Vagina (tissue), 2 donors: ENCODE measurements at regions not wholly inside any gene's neighbourhood (a gene's known extent, or its start where the extent isn't known, plus 50 kb on each side); places are given as distances from the start of the nearest gene placed in this dataset.

Experiments
- DNase-seq, 2 donors: peaks; one replicate each; pipeline ENCODE4 v3.0.0-alpha.2; 2017; ENCODE audit errors: extremely low spot score in 2 of 2
- H3K27ac ChIP-seq: fragments of 200-600 bp; sonication (generic); one replicate; pipeline ENCODE4 v1.5.1; 2019
- H3K27me3 ChIP-seq: fragments of 200-600 bp; sonication (generic); one replicate; pipeline ENCODE4 v1.5.1; 2019
- H3K36me3 ChIP-seq, 2 donors: fragments of 200-600 bp; sonication (generic); one replicate each; pipeline ENCODE4 v1.5.1; 2017 to 2019
- H3K4me1 ChIP-seq: fragments of 200-600 bp; sonication (generic); one replicate; pipeline ENCODE4 v1.5.1; 2019
- H3K4me3 ChIP-seq, 2 donors: fragments of 200-600 bp; sonication (generic); 1 replicate in 1 of 2; 2 replicates in 1 of 2; pipeline ENCODE4 v1.5.1; 2016 to 2019
- H3K9me3 ChIP-seq: fragments of 200-600 bp; sonication (generic); one replicate; pipeline ENCODE4 v1.5.1; 2019
- CTCF ChIP-seq, 3 experiments: fragments of 450-650 bp in 2 of 3; fragments of 200-600 bp in 1 of 3; sonication (generic) in 1 of 3; IDR thresholded peaks; one replicate each; pipeline ENCODE4 v1.5.1; 2017 to 2019; ENCODE audit warnings: antibody characterized with exemption in 3 of 3, mild to moderate bottlenecking in 2 of 3, moderate library complexity in 2 of 3
- POLR2A ChIP-seq, 2 donors: fragments of 450-650 bp; IDR thresholded peaks; one replicate each; pipeline ENCODE4 v1.6.1; 2017; ENCODE audit warnings: antibody characterized with exemption in 2 of 2, mild to moderate bottlenecking in 2 of 2, moderate library complexity in 2 of 2
- POLR2AphosphoS5 ChIP-seq, 2 donors: sonication (generic); formaldehyde crosslinking; IDR thresholded peaks; one replicate each; pipeline ENCODE4 v1.9.0; 2017; ENCODE audit warnings: antibody characterized with exemption in 2 of 2, mild to moderate bottlenecking in 2 of 2, low read depth in 1 of 2; ENCODE audit not compliant: insufficient read depth in 1 of 2
- intact Hi-C: fragments of 100-400 bp; cut with DNase I; formaldehyde crosslinking; loops from one replicate; pipeline ENCODE4 v1.15.1; 2023

- no peak overlapping the region for H3K4me3 ChIP-seq
- no peaks in the 10 kb centered on the region for H3K4me1 ChIP-seq
- TF ChIP-seq POLR2AphosphoS5 (IDR thresholded peaks at IDR 0.05; ENCODE audit: insufficient read depth in 1 of 2, low read depth in 1 of 2), result no peak
- no peak for TF ChIP-seq POLR2A (IDR thresholded peaks at IDR 0.05)
- TF ChIP-seq CTCF (IDR thresholded peaks at IDR 0.05), result no peak
- no peaks in the 10 kb centered on the region for H3K9me3 ChIP-seq
- DNase-seq, result no peak
- H3K27ac ChIP-seq, result no peak overlapping the region
- intact Hi-C loops, result no loop called here
- H3K27me3 ChIP-seq, result no peaks in the 10 kb centered on the region
- no peaks in the 10 kb centered on the region for H3K36me3 ChIP-seq
Measured at GRCh38 chr7:53996876-53997275, 545.3 kb upstream of the VSTM2A start.

GRCh38 chr7:54014765-54015164, 527.4 kb upstream of the VSTM2A start:
- Histone ChIP-seq H3K4me1 (no peaks in the 10 kb centered on the region), H3K9me3 (no peaks in the 10 kb centered on the region), H3K27ac (no peak overlapping the region), H3K27me3 (no peaks in the 10 kb centered on the region), H3K36me3 (no peaks in the 10 kb centered on the region), H3K4me3 (no peak overlapping the region)
- TF ChIP-seq POLR2AphosphoS5 (IDR thresholded peaks at IDR 0.05; ENCODE audit: insufficient read depth in 1 of 2, low read depth in 1 of 2) (no peak), CTCF (IDR thresholded peaks at IDR 0.05) (no peak), POLR2A (IDR thresholded peaks at IDR 0.05) (no peak)
- no peak for DNase-seq
- intact Hi-C loops, result no loop called here

DNA sequence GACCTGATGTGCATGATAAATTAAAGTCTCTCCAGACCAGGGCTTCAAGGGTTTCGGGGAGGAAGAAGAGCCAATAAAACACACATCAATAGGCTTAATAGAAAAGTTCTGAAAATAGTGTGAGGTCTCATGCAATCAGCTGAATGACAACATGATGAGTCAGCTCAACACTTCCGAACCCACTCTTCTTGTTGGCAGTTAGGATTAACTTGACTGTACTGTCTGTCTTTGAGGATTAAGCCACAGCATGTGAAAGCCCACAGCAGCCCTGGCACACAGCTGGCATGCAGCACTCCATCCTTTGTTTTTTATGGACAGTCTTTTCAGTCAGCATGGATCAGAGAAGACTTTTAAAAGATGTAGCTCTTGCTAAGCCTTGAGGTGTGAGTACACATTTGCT, 526.9 kb upstream of the VSTM2A start:
- DNase-seq, result no peak
- no peak for TF ChIP-seq CTCF (IDR thresholded peaks at IDR 0.05)
- no peak for TF ChIP-seq POLR2AphosphoS5 (IDR thresholded peaks at IDR 0.05; ENCODE audit: insufficient read depth in 1 of 2, low read depth in 1 of 2)
- no peak for TF ChIP-seq POLR2A (IDR thresholded peaks at IDR 0.05)
- Histone ChIP-seq H3K9me3 (no peaks in the 10 kb centered on the region), H3K4me1 (no peaks in the 10 kb centered on the region), H3K27ac (no peak overlapping the region), H3K27me3 (no peaks in the 10 kb centered on the region), H3K36me3 (no peaks in the 10 kb centered on the region), H3K4me3 (no peak overlapping the region)
- intact Hi-C loops, result no loop called here

GRCh38 chr7:54037873-54038272, 504.3 kb upstream of the VSTM2A start:
- Histone ChIP-seq H3K4me3 (no peak overlapping the region), H3K36me3 (no peaks in the 10 kb centered on the region), H3K27ac (no peak overlapping the region), H3K27me3 (no peaks in the 10 kb centered on the region), H3K9me3 (no peaks in the 10 kb centered on the region), H3K4me1 (no peaks in the 10 kb centered on the region)
- TF ChIP-seq CTCF (IDR thresholded peaks at IDR 0.05) (no peak), POLR2AphosphoS5 (IDR thresholded peaks at IDR 0.05; ENCODE audit: insufficient read depth in 1 of 2, low read depth in 1 of 2) (no peak), POLR2A (IDR thresholded peaks at IDR 0.05) (no peak)
- no peak for DNase-seq
- intact Hi-C loops, result no loop called here

DNA sequence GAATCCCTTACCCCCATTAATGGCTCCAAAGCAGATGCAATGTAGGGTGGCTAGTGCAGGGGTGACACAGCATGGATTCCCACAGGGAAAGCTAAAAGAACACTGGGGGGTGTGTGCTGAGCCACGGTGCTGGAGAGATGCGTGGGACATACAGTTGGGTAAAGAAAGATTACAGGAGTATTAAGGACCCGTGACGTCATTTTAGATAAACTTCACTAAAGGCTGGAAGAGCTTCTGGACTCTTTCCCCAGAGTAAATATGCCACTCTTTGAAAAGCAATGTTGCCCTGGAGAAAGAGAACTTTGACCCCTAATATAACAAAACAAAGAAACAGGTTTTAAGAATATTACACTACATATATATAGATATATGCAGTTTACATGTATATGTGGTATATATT, 481.5 kb upstream of the VSTM2A start:
- DNase-seq, result no peak
- intact Hi-C loops, result no loop called here
- H3K36me3 ChIP-seq, result no peaks in the 10 kb centered on the region
- TF ChIP-seq POLR2AphosphoS5 (IDR thresholded peaks at IDR 0.05; ENCODE audit: insufficient read depth in 1 of 2, low read depth in 1 of 2), result no peak
- TF ChIP-seq CTCF (IDR thresholded peaks at IDR 0.05), result no peak
- no peak for TF ChIP-seq POLR2A (IDR thresholded peaks at IDR 0.05)
- no peaks in the 10 kb centered on the region for H3K27me3 ChIP-seq
- no peak overlapping the region for H3K27ac ChIP-seq
- no peaks in the 10 kb centered on the region for H3K9me3 ChIP-seq
- no peaks in the 10 kb centered on the region for H3K4me1 ChIP-seq
- no peak overlapping the region for H3K4me3 ChIP-seq
